HUDEP-2 (cell line): ENCODE measurements at regions not wholly inside any gene's neighbourhood (a gene's known extent, or its start where the extent isn't known, plus 50 kb on each side); places are given as distances from the start of the nearest gene placed in this dataset.
"Not testable (repeated sequence)": the region's sequence is repeated elsewhere in the genome, so short reads cannot be mapped to it uniquely, and the experiment has no call there.

ENCODE experiments used
- DNase-seq, 76 experiments: peaks; one replicate each; lab custom pipeline; 2025; ENCODE audit not compliant: unreplicated experiment in 76 of 76; lab: John Stamatoyannopoulos, UW

GRCh38 chr1:233722212-233722979 is 108.5 kb downstream of the KCNK1 start:
- no peak for DNase-seq

DNA sequence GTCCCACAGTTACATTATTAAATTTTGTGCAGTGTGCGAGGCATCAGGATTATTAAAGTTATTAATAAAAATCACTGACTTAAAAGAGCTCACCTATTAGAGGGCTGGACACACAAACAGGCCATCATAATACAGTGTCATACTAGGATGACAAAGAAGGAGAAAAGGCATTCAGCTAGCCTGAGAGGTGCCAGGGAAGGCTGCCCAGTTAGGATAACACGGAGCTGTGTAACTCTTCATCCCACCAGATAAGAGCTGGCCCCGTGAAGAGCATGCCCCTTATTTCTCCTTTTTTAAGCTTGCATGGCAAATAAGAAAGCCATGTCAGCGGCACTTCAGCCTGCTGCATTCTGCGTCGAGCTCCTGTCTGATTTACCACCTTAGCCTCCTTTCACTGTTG is 109.5 kb downstream of the KCNK1 start:
- DNase-seq, result no peak

GRCh38 chr1:233724131-233724631 is 110.3 kb downstream of the KCNK1 start:
- not testable (repeated sequence) for DNase-seq

GRCh38 chr1:233725423-233725822 is 111.5 kb downstream of the KCNK1 start:
- DNase-seq, result no peak

- no peak for DNase-seq
These were observed 114.8 kb downstream of the KCNK1 start for GRCh38 chr1:233728721-233729120.

DNA sequence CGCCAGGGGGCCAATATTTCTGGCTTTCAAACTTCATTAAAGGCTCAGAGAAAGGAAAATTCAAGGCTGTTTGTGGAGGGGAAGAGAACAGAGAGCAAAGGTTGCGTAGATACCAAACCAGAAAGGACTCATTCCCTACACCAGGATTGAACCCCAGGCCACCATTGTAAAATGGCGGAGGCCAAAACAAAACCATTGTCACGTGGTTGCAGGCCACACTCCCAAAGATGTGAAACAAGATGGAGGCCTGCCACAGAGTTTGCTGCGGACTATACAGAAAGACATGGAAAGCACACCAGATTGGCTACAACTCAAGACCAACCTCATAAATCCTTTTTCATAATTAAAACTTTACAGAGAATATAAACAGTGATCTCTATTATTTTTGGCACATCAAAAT is 116.5 kb downstream of the KCNK1 start:
- no peak for DNase-seq

DNA sequence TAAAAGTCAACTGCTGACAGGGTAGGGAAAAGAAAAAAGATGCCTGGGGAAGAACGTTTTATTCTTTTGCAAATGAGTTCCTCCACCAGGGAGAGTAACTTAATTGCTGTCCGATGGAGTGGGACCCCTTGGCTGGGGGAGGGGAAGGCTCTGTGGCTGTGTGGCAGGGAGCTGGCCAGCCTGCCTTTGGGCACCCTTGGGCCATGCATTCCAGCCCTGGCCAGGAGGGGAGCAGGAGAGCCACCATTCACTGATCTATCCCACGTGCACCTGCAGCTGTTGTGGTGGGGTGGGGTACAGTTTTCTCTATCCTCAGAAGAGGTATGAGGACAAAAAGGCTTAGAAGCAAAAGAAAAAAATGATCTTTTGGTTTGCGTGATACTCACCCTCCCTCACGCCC is 116.9 kb downstream of the KCNK1 start:
- peak in 3 of 76 experiments; percentile 2 to 9 (median 5) for DNase-seq

GRCh38 chr1:233732206-233732605 is 118.3 kb downstream of the KCNK1 start:
- no peak for DNase-seq

DNA sequence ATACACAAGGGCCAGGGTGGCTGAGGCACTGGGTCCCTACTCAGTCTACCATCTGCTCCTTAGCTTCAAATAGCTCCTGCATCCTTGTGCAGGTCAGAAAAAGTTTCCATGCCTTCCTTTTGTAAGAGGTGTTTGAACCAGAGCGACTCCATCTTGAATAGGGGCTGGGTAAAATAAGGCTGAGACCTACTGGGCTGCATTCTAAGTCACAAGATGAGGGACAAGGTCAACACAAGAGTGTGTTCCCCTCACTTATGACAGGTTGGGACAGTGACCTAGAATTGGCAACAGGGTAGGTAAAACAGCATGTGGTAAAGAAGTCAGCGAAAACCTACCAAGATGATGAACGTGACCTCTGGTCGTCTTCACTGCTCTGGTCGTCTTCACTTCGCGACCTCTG is 120.5 kb downstream of the KCNK1 start:
- DNase-seq, result no peak

DNA sequence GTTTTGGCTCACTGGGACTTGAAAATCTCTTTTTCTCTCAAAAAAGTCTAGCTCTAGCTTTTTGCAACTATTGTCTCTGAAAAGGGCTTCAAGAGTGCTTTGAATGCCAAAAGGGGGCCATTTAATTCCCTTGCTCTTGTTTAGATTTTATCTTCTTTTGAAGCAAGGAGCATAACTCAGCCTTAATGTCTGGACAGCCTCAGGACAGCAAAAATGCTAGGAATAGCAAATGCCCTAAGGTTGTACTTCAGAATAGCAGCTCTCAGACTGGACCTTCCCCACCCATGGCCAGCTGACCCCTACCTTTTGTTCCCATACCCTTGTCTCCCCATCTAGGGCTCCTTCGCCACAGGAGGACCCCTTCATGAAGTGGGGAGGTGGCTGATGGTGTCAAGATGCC is 121.4 kb downstream of the KCNK1 start:
- no peak for DNase-seq

DNA sequence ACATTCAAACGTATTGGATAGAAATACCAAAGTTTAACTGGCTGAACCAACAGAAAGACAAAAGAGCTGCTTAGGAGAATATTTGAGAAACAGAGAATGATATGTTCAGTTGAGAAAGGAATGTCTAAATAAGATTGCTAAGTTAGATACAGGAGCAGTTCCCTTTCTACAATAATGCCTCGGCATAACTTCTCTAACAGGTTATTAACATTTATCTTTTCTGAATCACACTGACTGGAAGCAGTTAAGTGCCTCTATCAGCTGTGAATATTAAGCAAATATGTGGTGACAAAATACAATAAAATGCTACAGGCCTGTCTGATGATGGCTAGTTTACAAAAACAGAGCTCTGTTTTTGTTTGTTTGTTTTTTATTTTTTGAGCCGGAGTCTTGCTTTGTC is 121.9 kb downstream of the KCNK1 start:
- no peak for DNase-seq

GRCh38 chr1:233737341-233737740 is 123.4 kb downstream of the KCNK1 start:
- no peak for DNase-seq

DNA sequence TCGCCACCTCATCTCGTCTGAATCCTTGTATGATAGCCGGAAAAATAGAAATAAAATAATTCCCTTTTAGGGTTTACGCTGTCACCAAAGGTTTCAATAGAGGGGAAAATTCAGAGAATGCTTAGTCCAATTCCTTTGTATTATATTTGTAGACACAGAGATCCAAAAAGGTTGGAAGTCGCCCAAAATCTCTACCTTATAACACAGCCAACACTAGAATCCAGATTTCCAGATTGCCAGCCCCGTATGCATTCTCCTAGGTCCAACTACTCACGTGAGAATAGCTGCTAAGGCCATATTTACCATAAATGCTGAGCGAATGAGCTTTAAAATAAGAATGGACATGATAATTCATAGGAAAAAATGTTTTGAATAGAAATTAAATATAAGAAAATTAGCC is 124.5 kb downstream of the KCNK1 start:
- no peak for DNase-seq

- no peak for DNase-seq
These were observed 124.9 kb downstream of the KCNK1 start for GRCh38 chr1:233738850-233739249.

GRCh38 chr1:233744779-233745513 is 131.0 kb downstream of the KCNK1 start:
- DNase-seq, result no peak

DNA sequence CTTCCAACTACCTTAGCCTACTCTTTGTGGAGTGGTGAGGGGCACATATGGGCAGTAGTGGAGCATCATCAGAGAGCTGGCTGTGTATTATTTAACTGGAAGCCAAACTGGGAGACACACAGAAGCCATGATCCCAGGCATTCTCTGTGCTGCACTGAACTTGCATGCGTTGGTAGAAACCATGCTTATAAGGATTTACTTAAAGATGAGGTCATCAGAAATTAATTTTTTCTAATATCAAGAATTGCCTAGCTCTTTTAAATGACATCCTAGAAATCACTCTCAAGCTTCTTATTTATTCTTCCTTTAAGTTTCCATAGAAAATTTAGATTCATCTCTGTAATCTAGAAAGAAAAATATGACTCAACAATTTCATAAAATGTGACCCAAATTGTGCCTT is 136.2 kb downstream of the KCNK1 start:
- DNase-seq, result no peak

GRCh38 chr1:233759665-233760064 is 144.8 kb upstream of the SLC35F3 start:
- no peak for DNase-seq

- not testable (repeated sequence) for DNase-seq
These were observed 140.2 kb upstream of the SLC35F3 start for GRCh38 chr1:233764304-233764703.

DNA sequence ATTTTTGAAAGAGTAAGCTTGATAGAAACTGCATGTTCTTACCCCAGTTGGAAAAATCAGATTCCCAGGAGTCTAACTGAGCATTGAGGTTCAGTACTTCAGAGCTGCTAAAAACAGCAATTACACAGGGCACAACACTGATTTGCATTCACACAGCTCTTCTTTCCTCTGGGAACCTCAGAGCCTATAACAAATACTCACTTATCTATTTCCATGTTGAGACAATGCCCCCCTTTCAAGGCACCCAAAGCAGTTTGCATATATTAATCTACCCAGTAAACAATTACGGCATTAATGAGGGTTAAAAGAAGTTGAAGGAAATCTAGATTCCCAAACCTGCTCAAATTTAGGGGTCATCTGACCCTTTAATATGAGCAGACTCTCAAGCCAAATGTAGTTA is 126.9 kb upstream of the SLC35F3 start:
- DNase-seq, result no peak

GRCh38 chr1:233780049-233780448 is 124.4 kb upstream of the SLC35F3 start:
- no peak for DNase-seq

- no peak for DNase-seq
These were observed 121.4 kb upstream of the SLC35F3 start for GRCh38 chr1:233782937-233783586.

GRCh38 chr1:233787599-233787998 is 116.9 kb upstream of the SLC35F3 start:
- DNase-seq, result no peak
